ENCODE measurements at regions not wholly inside any gene's neighbourhood (a gene's known extent, or its start where the extent isn't known, plus 50 kb on each side); places are given as distances from the start of the nearest gene placed in this dataset.

GRCh38 chr19:30273184-30273583, 99.0 kb upstream of the ZNF536 start:
- TF ChIP-seq POLR2A (IDR thresholded peaks at IDR 0.05) (no peak), POLR2AphosphoS5 (IDR thresholded peaks at IDR 0.05) (no peak), CTCF (IDR thresholded peaks at IDR 0.05 in 8 of 11, conservative IDR thresholded peaks at IDR 0.05 in 3 of 11) (no peak)
- intact Hi-C loops (cut with DNase I; ENCODE audit: low total_unique reads), result no loop called here
- 55 to 65% (median 64%) methylated on average over 2 of the region's 2 CpGs for WGBS, 5 donors

GRCh38 chr19:30274987-30275386, 97.2 kb upstream of the ZNF536 start:
- Histone ChIP-seq H3K4me1 (no peaks in the 10 kb centered on the region), H3K4me3 (no peak overlapping the region), H3K9me3 (peaks cover 0 to 24% (median 19%) of the 10 kb centered on the region in 8 donors), H3K36me3 (no peaks in the 10 kb centered on the region), H3K27me3 (replicated peaks in 1 of 7) (peaks cover 0 to 20% (median 0%) of the 10 kb centered on the region in 7 donors), H3K27ac (no peak overlapping the region)
- WGBS, 5 donors, result 79 to 90% (median 85%) methylated on average over 3 of the region's 3 CpGs
- TF ChIP-seq CTCF (IDR thresholded peaks at IDR 0.05 in 8 of 11, conservative IDR thresholded peaks at IDR 0.05 in 3 of 11) (no peak), POLR2A (IDR thresholded peaks at IDR 0.05) (no peak), POLR2AphosphoS5 (IDR thresholded peaks at IDR 0.05) (no peak)
- intact Hi-C loops (cut with DNase I; ENCODE audit: low total_unique reads), result no loop called here
- no peak for DNase-seq

More at GRCh38 chr19:30273184-30273583, 99.0 kb upstream of the ZNF536 start:
- Histone ChIP-seq H3K36me3 (no peaks in the 10 kb centered on the region), H3K9me3 (peaks cover 0 to 24% (median 19%) of the 10 kb centered on the region in 8 donors), H3K4me1 (no peaks in the 10 kb centered on the region), H3K27ac (no peak overlapping the region), H3K4me3 (no peak overlapping the region), H3K27me3 (replicated peaks in 1 of 7) (peaks cover 0 to 12% (median 0%) of the 10 kb centered on the region in 7 donors)
- no peak for DNase-seq

GRCh38 chr19:30276011-30276882, 95.9 kb upstream of the ZNF536 start:
- DNase-seq, result no peak
- peaks cover 0 to 19% (median 0%) of the 10 kb centered on the region in 7 donors for H3K27me3 ChIP-seq (replicated peaks in 1 of 7)
- H3K4me3 ChIP-seq, result no peak overlapping the region
- 62 to 70% (median 63%) methylated on average over 11 of the region's 11 CpGs for WGBS, 5 donors
- no peaks in the 10 kb centered on the region for H3K36me3 ChIP-seq
- H3K27ac ChIP-seq, result no peak overlapping the region
- intact Hi-C loops (cut with DNase I; ENCODE audit: low total_unique reads), result no loop called here
- peaks cover 0 to 24% (median 19%) of the 10 kb centered on the region in 8 donors for H3K9me3 ChIP-seq
- no peaks in the 10 kb centered on the region for H3K4me1 ChIP-seq
- TF ChIP-seq POLR2AphosphoS5 (IDR thresholded peaks at IDR 0.05) (no peak), POLR2A (IDR thresholded peaks at IDR 0.05) (no peak), CTCF (IDR thresholded peaks at IDR 0.05 in 8 of 11, conservative IDR thresholded peaks at IDR 0.05 in 3 of 11) (no peak)

- Histone ChIP-seq H3K36me3 (no peaks in the 10 kb centered on the region), H3K9me3 (peaks cover 0 to 24% (median 19%) of the 10 kb centered on the region in 8 donors), H3K27ac (no peak overlapping the region), H3K27me3 (replicated peaks in 1 of 7) (peaks cover 0 to 20% (median 0%) of the 10 kb centered on the region in 7 donors), H3K4me1 (no peaks in the 10 kb centered on the region), H3K4me3 (no peak overlapping the region)
- TF ChIP-seq POLR2A (IDR thresholded peaks at IDR 0.05), result no peak
- TF ChIP-seq CTCF (IDR thresholded peaks at IDR 0.05 in 8 of 11, conservative IDR thresholded peaks at IDR 0.05 in 3 of 11), result no peak
- no peak for TF ChIP-seq POLR2AphosphoS5 (IDR thresholded peaks at IDR 0.05)
- 62 to 81% (median 66%) methylated on average over 3 of the region's 3 CpGs for WGBS, 5 donors
- DNase-seq, result no peak
- intact Hi-C loops (cut with DNase I; ENCODE audit: low total_unique reads), result no loop called here
These were observed 95.3 kb upstream of the ZNF536 start for GRCh38 chr19:30276883-30277280.
